Activated CD8-positive, alpha-beta memory T cell treated with anti-CD3 and anti-CD28 coated beads, Interleukin-2, amount 10 ng/mL, durations not matched to agents 7 days and 5 days (primary cell): ENCODE measurements at regions not wholly inside any gene's neighbourhood (a gene's known extent, or its start where the extent isn't known, plus 50 kb on each side); places are given as distances from the start of the nearest gene placed in this dataset.
"Not testable (repeated sequence)": the region's sequence is repeated elsewhere in the genome, so short reads cannot be mapped to it uniquely, and the experiment has no call there.

ENCODE experiments used
- ATAC-seq: fragments of 150-1000 bp; cut with Tn5 transposase; one replicate; pipeline ENCODE4 v1.10.0; 2021; ENCODE audit warnings: moderate library complexity
- CTCF ChIA-PET: fragments of 350-600 bp; sonication (Branson Sonifier 250); formaldehyde crosslinking; loops from one replicate; lab custom pipeline; 2021; ENCODE audit warnings: antibody characterized with exemption; lab: Charles Lee
- DNase-seq: peaks from one replicate; pipeline ENCODE4 v3.0.0-alpha.2; 2020
- H3K27ac Mint-ChIP-seq: one replicate; pipeline ENCODE4 v1.8.0; 2021; ENCODE audit warnings: mild to moderate bottlenecking, mixed read lengths
- H3K27me3 Mint-ChIP-seq: one replicate; pipeline ENCODE4 v1.8.0; 2021; ENCODE audit warnings: mixed read lengths
- H3K36me3 Mint-ChIP-seq: one replicate; pipeline ENCODE4 v1.8.0; 2021; ENCODE audit warnings: mild to moderate bottlenecking, mixed read lengths
- H3K4me1 Mint-ChIP-seq: one replicate; pipeline ENCODE4 v1.8.0; 2021; ENCODE audit warnings: mixed read lengths
- H3K4me3 Mint-ChIP-seq: one replicate; pipeline ENCODE4 v1.8.0; 2021; ENCODE audit warnings: mild to moderate bottlenecking, moderate library complexity, mixed read lengths
- H3K9me3 Mint-ChIP-seq: one replicate; pipeline ENCODE4 v1.8.0; 2022; ENCODE audit warnings: low read depth, mixed read lengths

- ATAC-seq (no peak), DNase-seq (no peak)
- CTCF ChIA-PET = no interaction called here
- Mint-ChIP-seq H3K36me3 (no peaks in the 10 kb centered on the region), H3K27me3 (no peaks in the 10 kb centered on the region), H3K4me3 (no peak overlapping the region), H3K27ac (no peak overlapping the region), H3K9me3 (peaks cover 5% of the 10 kb centered on the region), H3K4me1 (no peaks in the 10 kb centered on the region)
Measured at GRCh38 chr3:145383416-145383815, 777.6 kb downstream of the PLOD2 start.

- ATAC-seq (no peak), DNase-seq (no peak)
- Mint-ChIP-seq H3K4me1 (no peaks in the 10 kb centered on the region), H3K27me3 (no peaks in the 10 kb centered on the region), H3K9me3 (peaks cover 8% of the 10 kb centered on the region), H3K27ac (no peak overlapping the region), H3K4me3 (no peak overlapping the region), H3K36me3 (no peaks in the 10 kb centered on the region)
- CTCF ChIA-PET = no interaction called here
Measured at GRCh38 chr3:145384307-145384706, 776.7 kb downstream of the PLOD2 start.

- no peak for ATAC-seq
- CTCF ChIA-PET = no interaction called here
- no peak overlapping the region for H3K27ac Mint-ChIP-seq
- no peak overlapping the region for H3K4me3 Mint-ChIP-seq
- DNase-seq = no peak
- H3K4me1 Mint-ChIP-seq = no peaks in the 10 kb centered on the region
- H3K9me3 Mint-ChIP-seq = peaks cover 8% of the 10 kb centered on the region
- H3K27me3 Mint-ChIP-seq = no peaks in the 10 kb centered on the region
- H3K36me3 Mint-ChIP-seq = no peaks in the 10 kb centered on the region
Measured at GRCh38 chr3:145387211-145387610, 773.8 kb downstream of the PLOD2 start.

GRCh38 chr3:145395421-145395820 is 765.6 kb downstream of the PLOD2 start:
- Mint-ChIP-seq H3K27ac (no peak overlapping the region), H3K4me1 (no peaks in the 10 kb centered on the region), H3K4me3 (no peak overlapping the region), H3K27me3 (no peaks in the 10 kb centered on the region), H3K36me3 (no peaks in the 10 kb centered on the region), H3K9me3 (peaks cover 8% of the 10 kb centered on the region)
- CTCF ChIA-PET = no interaction called here
- ATAC-seq (no peak), DNase-seq (no peak)

GRCh38 chr3:145411605-145412004 is 749.4 kb downstream of the PLOD2 start:
- DNase-seq (no peak), ATAC-seq (no peak)
- no peaks in the 10 kb centered on the region for H3K27me3 Mint-ChIP-seq
- no peak overlapping the region for H3K27ac Mint-ChIP-seq
- H3K36me3 Mint-ChIP-seq = no peaks in the 10 kb centered on the region
- H3K4me3 Mint-ChIP-seq = no peak overlapping the region
- CTCF ChIA-PET = no interaction called here
- peaks cover 8% of the 10 kb centered on the region for H3K9me3 Mint-ChIP-seq
- H3K4me1 Mint-ChIP-seq = no peaks in the 10 kb centered on the region

- H3K9me3 Mint-ChIP-seq = peaks cover 4% of the 10 kb centered on the region
- CTCF ChIA-PET = no interaction called here
- no peak overlapping the region for H3K27ac Mint-ChIP-seq
- H3K4me1 Mint-ChIP-seq = no peaks in the 10 kb centered on the region
- DNase-seq (no peak), ATAC-seq (no peak)
- H3K36me3 Mint-ChIP-seq = no peaks in the 10 kb centered on the region
- H3K27me3 Mint-ChIP-seq = no peaks in the 10 kb centered on the region
- H3K4me3 Mint-ChIP-seq = no peak overlapping the region
Measured at GRCh38 chr3:145417678-145418077, 743.3 kb downstream of the PLOD2 start.

- Mint-ChIP-seq H3K4me1 (no peaks in the 10 kb centered on the region), H3K9me3 (no peaks in the 10 kb centered on the region), H3K36me3 (no peaks in the 10 kb centered on the region), H3K4me3 (no peak overlapping the region), H3K27ac (no peak overlapping the region), H3K27me3 (no peaks in the 10 kb centered on the region)
- CTCF ChIA-PET = no interaction called here
- ATAC-seq (no peak), DNase-seq (no peak)
Measured at GRCh38 chr3:145422556-145422955, 738.4 kb downstream of the PLOD2 start.

- no peak overlapping the region for H3K4me3 Mint-ChIP-seq
- no peaks in the 10 kb centered on the region for H3K36me3 Mint-ChIP-seq
- ATAC-seq (no peak), DNase-seq (no peak)
- CTCF ChIA-PET = no interaction called here
- H3K27ac Mint-ChIP-seq = no peak overlapping the region
- no peaks in the 10 kb centered on the region for H3K4me1 Mint-ChIP-seq
- H3K9me3 Mint-ChIP-seq = no peaks in the 10 kb centered on the region
- no peaks in the 10 kb centered on the region for H3K27me3 Mint-ChIP-seq
Measured at GRCh38 chr3:145427355-145427754, 733.6 kb downstream of the PLOD2 start.

- no peaks in the 10 kb centered on the region for H3K36me3 Mint-ChIP-seq
- no peaks in the 10 kb centered on the region for H3K27me3 Mint-ChIP-seq
- H3K27ac Mint-ChIP-seq = no peak overlapping the region
- ATAC-seq (no peak), DNase-seq (no peak)
- CTCF ChIA-PET = no interaction called here
- no peaks in the 10 kb centered on the region for H3K9me3 Mint-ChIP-seq
- H3K4me3 Mint-ChIP-seq = no peak overlapping the region
- H3K4me1 Mint-ChIP-seq = no peaks in the 10 kb centered on the region
Measured at GRCh38 chr3:145429546-145429945, 731.4 kb downstream of the PLOD2 start.

- ATAC-seq (no peak), DNase-seq (no peak)
- Mint-ChIP-seq H3K36me3 (no peaks in the 10 kb centered on the region), H3K27me3 (no peaks in the 10 kb centered on the region), H3K4me3 (no peak overlapping the region), H3K4me1 (no peaks in the 10 kb centered on the region), H3K9me3 (peaks cover 6% of the 10 kb centered on the region), H3K27ac (no peak overlapping the region)
- CTCF ChIA-PET = no interaction called here
Measured at GRCh38 chr3:145448436-145448835, 712.5 kb downstream of the PLOD2 start.

- DNase-seq (no peak), ATAC-seq (no peak)
- Mint-ChIP-seq H3K27me3 (no peaks in the 10 kb centered on the region), H3K4me1 (no peaks in the 10 kb centered on the region), H3K9me3 (peaks cover 9% of the 10 kb centered on the region), H3K4me3 (no peak overlapping the region), H3K27ac (no peak overlapping the region), H3K36me3 (no peaks in the 10 kb centered on the region)
- CTCF ChIA-PET = no interaction called here
Measured at GRCh38 chr3:145450018-145450682, 710.8 kb downstream of the PLOD2 start.

GRCh38 chr3:145457825-145458552 is 703.0 kb downstream of the PLOD2 start:
- H3K36me3 Mint-ChIP-seq = no peaks in the 10 kb centered on the region
- no peak overlapping the region for H3K4me3 Mint-ChIP-seq
- H3K27ac Mint-ChIP-seq = no peak overlapping the region
- DNase-seq (no peak), ATAC-seq (no peak)
- H3K9me3 Mint-ChIP-seq = peaks cover 5% of the 10 kb centered on the region
- no peaks in the 10 kb centered on the region for H3K27me3 Mint-ChIP-seq
- CTCF ChIA-PET = no interaction called here
- no peaks in the 10 kb centered on the region for H3K4me1 Mint-ChIP-seq

- H3K36me3 Mint-ChIP-seq, H3K4me3 Mint-ChIP-seq, DNase-seq, H3K27ac Mint-ChIP-seq, CTCF ChIA-PET, ATAC-seq, H3K9me3 Mint-ChIP-seq, H3K27me3 Mint-ChIP-seq, H3K4me1 Mint-ChIP-seq: not testable (repeated sequence)
Measured at GRCh38 chr3:145459681-145460080, 701.3 kb downstream of the PLOD2 start.

GRCh38 chr3:145471976-145472375 is 689.0 kb downstream of the PLOD2 start:
- Mint-ChIP-seq H3K9me3 (peaks cover 3% of the 10 kb centered on the region), H3K4me3 (no peak overlapping the region), H3K36me3 (no peaks in the 10 kb centered on the region), H3K4me1 (no peaks in the 10 kb centered on the region), H3K27me3 (no peaks in the 10 kb centered on the region), H3K27ac (no peak overlapping the region)
- CTCF ChIA-PET = no interaction called here
- ATAC-seq = no peak
- DNase-seq = no peak
